ENCODE measurements at regions not wholly inside any gene's neighbourhood (a gene's known extent, or its start where the extent isn't known, plus 50 kb on each side); places are given as distances from the start of the nearest gene placed in this dataset.

- TF ChIP-seq, protein P1, sequence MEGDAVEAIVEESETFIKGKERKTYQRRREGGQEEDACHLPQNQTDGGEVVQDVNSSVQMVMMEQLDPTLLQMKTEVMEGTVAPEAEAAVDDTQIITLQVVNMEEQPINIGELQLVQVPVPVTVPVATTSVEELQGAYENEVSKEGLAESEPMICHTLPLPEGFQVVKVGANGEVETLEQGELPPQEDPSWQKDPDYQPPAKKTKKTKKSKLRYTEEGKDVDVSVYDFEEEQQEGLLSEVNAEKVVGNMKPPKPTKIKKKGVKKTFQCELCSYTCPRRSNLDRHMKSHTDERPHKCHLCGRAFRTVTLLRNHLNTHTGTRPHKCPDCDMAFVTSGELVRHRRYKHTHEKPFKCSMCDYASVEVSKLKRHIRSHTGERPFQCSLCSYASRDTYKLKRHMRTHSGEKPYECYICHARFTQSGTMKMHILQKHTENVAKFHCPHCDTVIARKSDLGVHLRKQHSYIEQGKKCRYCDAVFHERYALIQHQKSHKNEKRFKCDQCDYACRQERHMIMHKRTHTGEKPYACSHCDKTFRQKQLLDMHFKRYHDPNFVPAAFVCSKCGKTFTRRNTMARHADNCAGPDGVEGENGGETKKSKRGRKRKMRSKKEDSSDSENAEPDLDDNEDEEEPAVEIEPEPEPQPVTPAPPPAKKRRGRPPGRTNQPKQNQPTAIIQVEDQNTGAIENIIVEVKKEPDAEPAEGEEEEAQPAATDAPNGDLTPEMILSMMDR (IDR thresholded peaks at IDR 0.05; ENCODE audit: unreplicated experiment), result no peak
- Mint-ChIP-seq H3K27me3 (ENCODE audit: unreplicated experiment) (no peaks in the 10 kb centered on the region), H3K9me3 (ENCODE audit: unreplicated experiment) (no peaks in the 10 kb centered on the region), H3K36me3 (ENCODE audit: low read depth, unreplicated experiment) (no peaks in the 10 kb centered on the region), H3K4me3 (ENCODE audit: unreplicated experiment) (no peak overlapping the region), H3K27ac (ENCODE audit: unreplicated experiment) (no peak overlapping the region), H3K4me1 (ENCODE audit: unreplicated experiment) (no peaks in the 10 kb centered on the region)
- no peak for DNase-seq (ENCODE audit: low spot score)
Observed at GRCh38 chr9:105074491-105074890, 146.5 kb upstream of the ABCA1 start.

GRCh38 chr9:105076729-105077128 is 148.8 kb upstream of the ABCA1 start:
- Mint-ChIP-seq H3K4me3 (ENCODE audit: unreplicated experiment) (no peak overlapping the region), H3K27me3 (ENCODE audit: unreplicated experiment) (peaks cover 7% of the 10 kb centered on the region), H3K9me3 (ENCODE audit: unreplicated experiment) (no peaks in the 10 kb centered on the region), H3K4me1 (ENCODE audit: unreplicated experiment) (no peaks in the 10 kb centered on the region), H3K36me3 (ENCODE audit: low read depth, unreplicated experiment) (no peaks in the 10 kb centered on the region), H3K27ac (ENCODE audit: unreplicated experiment) (no peak overlapping the region)
- TF ChIP-seq, protein P1 (IDR thresholded peaks at IDR 0.05; ENCODE audit: unreplicated experiment), result no peak
- DNase-seq (ENCODE audit: low spot score), result no peak

DNA sequence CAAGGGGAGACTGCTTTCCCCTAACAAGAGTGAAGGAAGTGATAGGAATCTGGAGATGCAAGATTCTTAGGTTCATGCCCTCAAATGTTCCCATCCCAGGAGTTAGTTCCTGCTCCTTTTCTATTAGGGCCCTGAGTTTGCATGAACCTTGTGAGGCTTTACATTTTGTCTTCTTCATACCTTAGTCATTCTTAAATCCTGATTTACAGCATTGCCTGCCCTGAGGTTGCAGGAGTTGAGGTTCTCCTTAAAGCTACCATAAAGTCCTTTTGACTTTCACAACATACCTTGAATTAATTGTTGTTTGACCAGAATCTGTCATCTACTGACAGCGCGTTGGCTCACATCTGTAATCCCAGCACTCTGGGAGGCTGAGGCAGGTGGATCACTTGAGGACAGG is 151.5 kb upstream of the ABCA1 start:
- peaks cover 7% of the 10 kb centered on the region for H3K27me3 Mint-ChIP-seq (ENCODE audit: unreplicated experiment)
- no peaks in the 10 kb centered on the region for H3K4me1 Mint-ChIP-seq (ENCODE audit: unreplicated experiment)
- H3K36me3 Mint-ChIP-seq (ENCODE audit: low read depth, unreplicated experiment), result no peaks in the 10 kb centered on the region
- H3K27ac Mint-ChIP-seq (ENCODE audit: unreplicated experiment), result no peak overlapping the region
- no peaks in the 10 kb centered on the region for H3K9me3 Mint-ChIP-seq (ENCODE audit: unreplicated experiment)
- DNase-seq (ENCODE audit: low spot score), result no peak
- TF ChIP-seq, protein P1 (IDR thresholded peaks at IDR 0.05; ENCODE audit: unreplicated experiment), result no peak
- H3K4me3 Mint-ChIP-seq (ENCODE audit: unreplicated experiment), result no peak overlapping the region

- H3K36me3 Mint-ChIP-seq (ENCODE audit: low read depth, unreplicated experiment), result no peaks in the 10 kb centered on the region
- TF ChIP-seq, protein P1 (IDR thresholded peaks at IDR 0.05; ENCODE audit: unreplicated experiment), result no peak
- no peak overlapping the region for H3K4me3 Mint-ChIP-seq (ENCODE audit: unreplicated experiment)
- peaks cover 7% of the 10 kb centered on the region for H3K27me3 Mint-ChIP-seq (ENCODE audit: unreplicated experiment)
- DNase-seq (ENCODE audit: low spot score), result no peak
- H3K4me1 Mint-ChIP-seq (ENCODE audit: unreplicated experiment), result no peaks in the 10 kb centered on the region
- H3K27ac Mint-ChIP-seq (ENCODE audit: unreplicated experiment), result no peak overlapping the region
- H3K9me3 Mint-ChIP-seq (ENCODE audit: unreplicated experiment), result no peaks in the 10 kb centered on the region
Observed at GRCh38 chr9:105082843-105083242, 154.9 kb upstream of the ABCA1 start.

DNA sequence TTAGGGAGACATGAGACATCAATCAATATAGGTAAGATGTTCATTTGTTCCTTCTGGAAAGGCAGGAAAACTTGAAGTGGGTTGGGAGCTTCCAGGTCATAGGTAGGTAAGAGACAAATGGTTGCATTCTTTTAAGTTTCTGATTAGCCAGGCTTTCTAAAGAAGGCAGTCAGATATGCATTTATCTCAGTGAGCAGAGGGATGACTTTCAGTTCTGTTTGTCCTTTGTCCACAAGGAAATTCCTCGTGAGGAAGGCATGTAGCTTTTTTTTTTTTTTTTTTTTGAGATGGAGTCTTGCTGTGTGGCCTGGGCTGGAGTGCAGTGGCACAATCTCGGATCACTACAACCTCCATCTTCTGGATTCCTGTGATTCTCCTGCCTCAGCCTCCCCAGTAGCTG is 155.3 kb upstream of the ABCA1 start:
- Mint-ChIP-seq H3K4me3 (ENCODE audit: unreplicated experiment) (no peak overlapping the region), H3K27me3 (ENCODE audit: unreplicated experiment) (peaks cover 7% of the 10 kb centered on the region)

More for the DNA sequence above, 155.3 kb upstream of the ABCA1 start:
- H3K9me3 Mint-ChIP-seq (ENCODE audit: unreplicated experiment), result no peaks in the 10 kb centered on the region
- no peaks in the 10 kb centered on the region for H3K4me1 Mint-ChIP-seq (ENCODE audit: unreplicated experiment)
- H3K27ac Mint-ChIP-seq (ENCODE audit: unreplicated experiment), result no peak overlapping the region
- TF ChIP-seq, protein P1 (IDR thresholded peaks at IDR 0.05; ENCODE audit: unreplicated experiment), result no peak
- H3K36me3 Mint-ChIP-seq (ENCODE audit: low read depth, unreplicated experiment), result no peaks in the 10 kb centered on the region
- no peak for DNase-seq (ENCODE audit: low spot score)
